ENCODE measurements at regions not wholly inside any gene's neighbourhood (a gene's known extent, or its start where the extent isn't known, plus 50 kb on each side); places are given as distances from the start of the nearest gene placed in this dataset.
A peak's percentile ranks its signal among the peaks of the same experiment; 100 is the strongest.

DNA sequence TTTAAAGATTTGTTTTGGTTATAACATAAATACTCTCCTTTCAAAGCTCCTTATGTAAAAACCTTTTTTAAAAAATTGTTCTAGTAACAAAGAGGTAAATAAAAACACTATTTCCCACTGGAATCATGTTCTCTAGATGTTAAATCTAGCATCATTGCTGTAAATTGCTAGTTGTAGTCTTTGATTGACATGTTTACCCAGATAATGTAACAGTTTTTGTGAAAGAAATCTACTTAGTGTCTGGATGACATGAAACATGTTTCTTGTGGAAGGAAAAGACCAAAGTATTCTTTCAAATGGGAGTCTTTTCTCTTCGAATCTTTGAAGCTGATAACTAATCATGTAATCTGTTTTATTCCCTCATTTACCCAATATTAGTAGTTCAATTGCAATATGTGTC is 1565.9 kb upstream of the WWC1 start:
- no peak overlapping the region for H3K9ac ChIP-seq (ENCODE audit: low read depth in 1 of 2, low read length in 2 of 2)
- DNase-seq (ENCODE audit: low spot score) = no peak
- H3K9me3 ChIP-seq (ENCODE audit: control insufficient read depth in 4 of 4, low read length in 3 of 4) = no peaks in the 10 kb centered on the region
- H3K27me3 ChIP-seq (ENCODE audit: control insufficient read depth in 4 of 4, insufficient read depth in 4 of 4, low read length in 3 of 4) = no peaks in the 10 kb centered on the region
- TF ChIP-seq TAF1 (conservative IDR thresholded peaks at IDR 0.05) (no peak), SP1 (IDR thresholded peaks at IDR 0.05) (no peak), GABPA (IDR thresholded peaks at IDR 0.05 in 1 of 2, conservative IDR thresholded peaks at IDR 0.05 in 1 of 2) (no peak), RAD21 (IDR thresholded peaks at IDR 0.05) (no peak), YY1 (IDR thresholded peaks at IDR 0.05) (no peak), HNF4G (IDR thresholded peaks at IDR 0.05) (no peak)
- TF ChIP-seq, protein P1, sequence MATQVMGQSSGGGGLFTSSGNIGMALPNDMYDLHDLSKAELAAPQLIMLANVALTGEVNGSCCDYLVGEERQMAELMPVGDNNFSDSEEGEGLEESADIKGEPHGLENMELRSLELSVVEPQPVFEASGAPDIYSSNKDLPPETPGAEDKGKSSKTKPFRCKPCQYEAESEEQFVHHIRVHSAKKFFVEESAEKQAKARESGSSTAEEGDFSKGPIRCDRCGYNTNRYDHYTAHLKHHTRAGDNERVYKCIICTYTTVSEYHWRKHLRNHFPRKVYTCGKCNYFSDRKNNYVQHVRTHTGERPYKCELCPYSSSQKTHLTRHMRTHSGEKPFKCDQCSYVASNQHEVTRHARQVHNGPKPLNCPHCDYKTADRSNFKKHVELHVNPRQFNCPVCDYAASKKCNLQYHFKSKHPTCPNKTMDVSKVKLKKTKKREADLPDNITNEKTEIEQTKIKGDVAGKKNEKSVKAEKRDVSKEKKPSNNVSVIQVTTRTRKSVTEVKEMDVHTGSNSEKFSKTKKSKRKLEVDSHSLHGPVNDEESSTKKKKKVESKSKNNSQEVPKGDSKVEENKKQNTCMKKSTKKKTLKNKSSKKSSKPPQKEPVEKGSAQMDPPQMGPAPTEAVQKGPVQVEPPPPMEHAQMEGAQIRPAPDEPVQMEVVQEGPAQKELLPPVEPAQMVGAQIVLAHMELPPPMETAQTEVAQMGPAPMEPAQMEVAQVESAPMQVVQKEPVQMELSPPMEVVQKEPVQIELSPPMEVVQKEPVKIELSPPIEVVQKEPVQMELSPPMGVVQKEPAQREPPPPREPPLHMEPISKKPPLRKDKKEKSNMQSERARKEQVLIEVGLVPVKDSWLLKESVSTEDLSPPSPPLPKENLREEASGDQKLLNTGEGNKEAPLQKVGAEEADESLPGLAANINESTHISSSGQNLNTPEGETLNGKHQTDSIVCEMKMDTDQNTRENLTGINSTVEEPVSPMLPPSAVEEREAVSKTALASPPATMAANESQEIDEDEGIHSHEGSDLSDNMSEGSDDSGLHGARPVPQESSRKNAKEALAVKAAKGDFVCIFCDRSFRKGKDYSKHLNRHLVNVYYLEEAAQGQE (IDR thresholded peaks at IDR 0.05) = no peak
- TF ChIP-seq, protein P2, sequence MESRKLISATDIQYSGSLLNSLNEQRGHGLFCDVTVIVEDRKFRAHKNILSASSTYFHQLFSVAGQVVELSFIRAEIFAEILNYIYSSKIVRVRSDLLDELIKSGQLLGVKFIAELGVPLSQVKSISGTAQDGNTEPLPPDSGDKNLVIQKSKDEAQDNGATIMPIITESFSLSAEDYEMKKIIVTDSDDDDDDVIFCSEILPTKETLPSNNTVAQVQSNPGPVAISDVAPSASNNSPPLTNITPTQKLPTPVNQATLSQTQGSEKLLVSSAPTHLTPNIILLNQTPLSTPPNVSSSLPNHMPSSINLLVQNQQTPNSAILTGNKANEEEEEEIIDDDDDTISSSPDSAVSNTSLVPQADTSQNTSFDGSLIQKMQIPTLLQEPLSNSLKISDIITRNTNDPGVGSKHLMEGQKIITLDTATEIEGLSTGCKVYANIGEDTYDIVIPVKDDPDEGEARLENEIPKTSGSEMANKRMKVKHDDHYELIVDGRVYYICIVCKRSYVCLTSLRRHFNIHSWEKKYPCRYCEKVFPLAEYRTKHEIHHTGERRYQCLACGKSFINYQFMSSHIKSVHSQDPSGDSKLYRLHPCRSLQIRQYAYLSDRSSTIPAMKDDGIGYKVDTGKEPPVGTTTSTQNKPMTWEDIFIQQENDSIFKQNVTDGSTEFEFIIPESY (IDR thresholded peaks at IDR 0.05) = no peak
- TF ChIP-seq, protein P3, sequence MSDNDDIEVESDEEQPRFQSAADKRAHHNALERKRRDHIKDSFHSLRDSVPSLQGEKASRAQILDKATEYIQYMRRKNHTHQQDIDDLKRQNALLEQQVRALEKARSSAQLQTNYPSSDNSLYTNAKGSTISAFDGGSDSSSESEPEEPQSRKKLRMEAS (IDR thresholded peaks at IDR 0.05) = no peak
- TF ChIP-seq, protein P4, sequence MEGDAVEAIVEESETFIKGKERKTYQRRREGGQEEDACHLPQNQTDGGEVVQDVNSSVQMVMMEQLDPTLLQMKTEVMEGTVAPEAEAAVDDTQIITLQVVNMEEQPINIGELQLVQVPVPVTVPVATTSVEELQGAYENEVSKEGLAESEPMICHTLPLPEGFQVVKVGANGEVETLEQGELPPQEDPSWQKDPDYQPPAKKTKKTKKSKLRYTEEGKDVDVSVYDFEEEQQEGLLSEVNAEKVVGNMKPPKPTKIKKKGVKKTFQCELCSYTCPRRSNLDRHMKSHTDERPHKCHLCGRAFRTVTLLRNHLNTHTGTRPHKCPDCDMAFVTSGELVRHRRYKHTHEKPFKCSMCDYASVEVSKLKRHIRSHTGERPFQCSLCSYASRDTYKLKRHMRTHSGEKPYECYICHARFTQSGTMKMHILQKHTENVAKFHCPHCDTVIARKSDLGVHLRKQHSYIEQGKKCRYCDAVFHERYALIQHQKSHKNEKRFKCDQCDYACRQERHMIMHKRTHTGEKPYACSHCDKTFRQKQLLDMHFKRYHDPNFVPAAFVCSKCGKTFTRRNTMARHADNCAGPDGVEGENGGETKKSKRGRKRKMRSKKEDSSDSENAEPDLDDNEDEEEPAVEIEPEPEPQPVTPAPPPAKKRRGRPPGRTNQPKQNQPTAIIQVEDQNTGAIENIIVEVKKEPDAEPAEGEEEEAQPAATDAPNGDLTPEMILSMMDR (IDR thresholded peaks at IDR 0.05; ENCODE audit: low read depth, low read length, missing input control) = no peak
- peaks cover 3 to 18% (median 16%) of the 10 kb centered on the region in 4 donors for H3K4me1 ChIP-seq (ENCODE audit: control insufficient read depth in 4 of 4, insufficient read depth in 4 of 4, low read length in 3 of 4)
- no peak overlapping the region for H3K27ac ChIP-seq (ENCODE audit: low read depth in 1 of 2, low read length in 2 of 2)
- H3K4me3 ChIP-seq (ENCODE audit: low read depth in 1 of 3, low read length in 3 of 3) = no peak overlapping the region
- WGBS = 65% methylated on average over 1 of the region's 1 CpG
- no peaks in the 10 kb centered on the region for H3K36me3 ChIP-seq (ENCODE audit: control insufficient read depth in 4 of 4, insufficient read depth in 3 of 4, low read depth in 1 of 4, low read length in 3 of 4)

GRCh38 chr5:166726406-166726805 is 1565.0 kb upstream of the WWC1 start:
- Histone ChIP-seq H3K27ac (ENCODE audit: low read depth in 1 of 2, low read length in 2 of 2) (no peak overlapping the region), H3K4me1 (ENCODE audit: control insufficient read depth in 4 of 4, insufficient read depth in 4 of 4, low read length in 3 of 4) (peaks cover 3 to 18% (median 16%) of the 10 kb centered on the region in 4 donors)
- peak; percentile 30 for TF ChIP-seq HNF4G (IDR thresholded peaks at IDR 0.05)
- peak; percentile 70 for TF ChIP-seq YY1 (IDR thresholded peaks at IDR 0.05)
- no peak for TF ChIP-seq ATF3 (IDR thresholded peaks at IDR 0.05)
- no peak for TF ChIP-seq JUND (IDR thresholded peaks at IDR 0.05)
- TF ChIP-seq, protein P1 (IDR thresholded peaks at IDR 0.05) = no peak
- TF ChIP-seq FOXA1 (IDR thresholded peaks at IDR 0.05) = peak; percentile 34
- peak; percentile 75 for TF ChIP-seq SP1 (IDR thresholded peaks at IDR 0.05)
- TF ChIP-seq HNF4A (conservative IDR thresholded peaks at IDR 0.05) = peak; percentile 69 to 76
- TF ChIP-seq, protein P3 (IDR thresholded peaks at IDR 0.05) = no peak
- TF ChIP-seq NR2F2 (IDR thresholded peaks at IDR 0.05) = no peak
- TF ChIP-seq, protein P4 (IDR thresholded peaks at IDR 0.05; ENCODE audit: low read depth, low read length, missing input control) = no peak
- TF ChIP-seq RXRA (IDR thresholded peaks at IDR 0.05) = peak; percentile 86 to 87
- no peak for TF ChIP-seq GABPA (IDR thresholded peaks at IDR 0.05 in 1 of 2, conservative IDR thresholded peaks at IDR 0.05 in 1 of 2)

More at GRCh38 chr5:166726406-166726805, 1565.0 kb upstream of the WWC1 start:
- WGBS = 29% methylated on average over 1 of the region's 1 CpG
- Histone ChIP-seq H3K9me3 (ENCODE audit: control insufficient read depth in 4 of 4, low read length in 3 of 4) (no peaks in the 10 kb centered on the region), H3K27me3 (ENCODE audit: control insufficient read depth in 4 of 4, insufficient read depth in 4 of 4, low read length in 3 of 4) (no peaks in the 10 kb centered on the region), H3K4me3 (ENCODE audit: low read depth in 1 of 3, low read length in 3 of 3) (no peak overlapping the region), H3K36me3 (ENCODE audit: control insufficient read depth in 4 of 4, insufficient read depth in 3 of 4, low read depth in 1 of 4, low read length in 3 of 4) (no peaks in the 10 kb centered on the region), H3K9ac (ENCODE audit: low read depth in 1 of 2, low read length in 2 of 2) (no peak overlapping the region)
- DNase-seq (ENCODE audit: low spot score) = no peak

All from liver (tissue), 8 donors.